Stomach (tissue), 8 donors: ENCODE measurements at regions not wholly inside any gene's neighbourhood (a gene's known extent, or its start where the extent isn't known, plus 50 kb on each side); places are given as distances from the start of the nearest gene placed in this dataset.
A peak's percentile ranks its signal among the peaks of the same experiment; 100 is the strongest.

Source experiments
- DNase-seq, 2 donors: peaks; one replicate each; pipeline versions ENCODE4 v3.0.0 to v3.0.0-alpha.2; 2013 to 2019
- H3K27ac ChIP-seq, 5 donors: fragments of 200-600 bp in 4 of 5; sonication (generic) in 4 of 5; one replicate each; pipeline ENCODE4 v1.5.1; 2013 to 2019; ENCODE audit warnings: mild to moderate bottlenecking in 1 of 5, moderate library complexity in 1 of 5
- H3K27me3 ChIP-seq, 3 donors: fragments of 200-600 bp; sonication (generic); one replicate each; pipeline ENCODE4 v1.5.1; 2017 to 2019; ENCODE audit warnings: mixed run types in 1 of 3
- H3K36me3 ChIP-seq, 4 donors: fragments of 200-600 bp; sonication (generic); 1 replicate in 3 of 4; 2 replicates in 1 of 4; pipeline ENCODE4 v1.5.1; 2016 to 2019
- H3K4me1 ChIP-seq, 4 donors: fragments of 200-600 bp; sonication (generic); one replicate each; pipeline ENCODE4 v1.5.1; 2016 to 2019
- H3K4me3 ChIP-seq, 4 donors: fragments of 200-600 bp; sonication (generic) in 3 of 4; one replicate each; pipeline ENCODE4 v1.5.1; 2016 to 2019; ENCODE audit warnings: mild to moderate bottlenecking in 1 of 4
- H3K9me3 ChIP-seq, 4 donors: fragments of 200-600 bp; sonication (generic); one replicate each; pipeline ENCODE4 v1.5.1; 2016 to 2019
- EP300 ChIP-seq: sonication (generic); formaldehyde crosslinking; IDR thresholded peaks from one replicate; pipeline ENCODE4 v1.6.1; 2017; ENCODE audit warnings: antibody characterized with exemption
- POLR2A ChIP-seq, 4 donors: fragments of 450-650 bp; IDR thresholded peaks; one replicate each; pipeline ENCODE4 v1.6.1; 2016; ENCODE audit warnings: antibody characterized with exemption in 4 of 4, control low read depth in 2 of 4, mild to moderate bottlenecking in 1 of 4, moderate library complexity in 1 of 4
- POLR2AphosphoS5 ChIP-seq, 3 donors: sonication (generic); formaldehyde crosslinking; IDR thresholded peaks; one replicate each; pipeline ENCODE4 v1.6.1; 2016; ENCODE audit warnings: antibody characterized with exemption in 3 of 3
- WGBS, 5 donors: extraction: QIAGEN DNeasy Blood & Tissue Kit in 3 of 5; methylation state at CpG; one replicate each; pipeline versions ENCODE4 v1.1.5 to v1.1.7; 2013 to 2018; 5-methylcytosine and 5-hydroxymethylcytosine counted together
- intact Hi-C: fragments of 100-400 bp; cut with DNase I; formaldehyde crosslinking; loops from one replicate; pipeline ENCODE4 v1.15.1; 2023; ENCODE audit warnings: low total_unique reads
- TF ChIP-seq, protein P1 (sequence below), 7 experiments: fragments of 450-650 bp in 4 of 7; fragments of 200-600 bp in 3 of 7; sonication (generic) in 3 of 7; IDR thresholded peaks; one replicate each; pipeline ENCODE4 v1.5.1; 2016 to 2019; ENCODE audit warnings: antibody characterized with exemption in 7 of 7, control low read depth in 2 of 7, mild to moderate bottlenecking in 1 of 7
- donor health status: healthy with polysubstance abuse.
- donor health status: Bipolar disorder and iron deficiency.
- donor health status: healthy.

DNA sequence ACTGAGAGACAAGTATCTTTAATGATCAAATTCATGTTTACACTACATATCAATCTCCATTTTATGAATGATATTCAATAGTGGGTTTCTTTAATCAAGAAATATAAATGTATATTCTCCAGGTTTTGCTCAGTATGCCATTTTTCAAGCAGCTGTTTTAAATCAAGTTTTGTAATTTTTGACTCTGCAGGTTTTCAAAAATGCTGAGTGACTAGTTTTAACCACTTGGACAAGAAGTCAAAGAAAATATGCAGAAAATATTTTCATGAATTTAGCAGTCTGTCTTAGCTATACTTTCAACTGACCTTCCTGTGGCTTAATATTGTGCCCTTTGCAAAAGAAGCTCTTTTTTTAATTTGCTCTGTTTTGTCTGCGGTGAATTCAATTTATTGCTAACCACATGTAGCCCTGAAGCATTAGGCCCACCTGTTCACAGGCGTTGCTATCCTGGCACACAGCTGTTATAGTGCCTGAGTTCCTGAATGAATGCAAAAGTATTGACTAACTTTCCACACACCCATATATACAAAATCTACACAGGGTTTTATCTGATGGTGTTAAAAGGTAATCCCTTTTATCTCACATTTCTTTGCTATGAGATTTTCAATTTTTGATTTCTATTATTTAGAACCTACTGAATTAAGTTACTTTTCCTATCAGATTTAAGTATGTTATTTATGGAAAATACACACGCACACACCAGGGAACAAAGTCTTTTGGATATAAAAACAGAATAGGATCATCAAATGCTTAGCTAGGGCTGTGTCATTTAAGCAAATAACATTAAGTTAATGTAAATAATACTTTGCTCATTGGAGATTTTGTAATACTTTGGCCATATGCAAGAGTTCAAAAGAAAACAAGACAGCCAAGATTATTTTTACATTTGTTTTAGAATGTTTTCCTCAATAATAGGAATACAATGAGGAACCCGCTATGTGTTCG lies 1166.1 kb upstream of the GBE1 start:
- H3K27ac ChIP-seq = no peak overlapping the region
- intact Hi-C loops = no loop called here
- no peak overlapping the region for H3K4me3 ChIP-seq
- H3K9me3 ChIP-seq = no peaks in the 10 kb centered on the region
- H3K4me1 ChIP-seq = no peaks in the 10 kb centered on the region
- TF ChIP-seq POLR2A (IDR thresholded peaks at IDR 0.05) (no peak), EP300 (no peak)
- H3K27me3 ChIP-seq = no peaks in the 10 kb centered on the region
- WGBS, 5 donors = 54 to 69% (median 61%) methylated on average over 5 of the region's 5 CpGs
- peak in 1 of 2 donors; percentile 5 for DNase-seq
- H3K36me3 ChIP-seq = no peaks in the 10 kb centered on the region

DNA sequence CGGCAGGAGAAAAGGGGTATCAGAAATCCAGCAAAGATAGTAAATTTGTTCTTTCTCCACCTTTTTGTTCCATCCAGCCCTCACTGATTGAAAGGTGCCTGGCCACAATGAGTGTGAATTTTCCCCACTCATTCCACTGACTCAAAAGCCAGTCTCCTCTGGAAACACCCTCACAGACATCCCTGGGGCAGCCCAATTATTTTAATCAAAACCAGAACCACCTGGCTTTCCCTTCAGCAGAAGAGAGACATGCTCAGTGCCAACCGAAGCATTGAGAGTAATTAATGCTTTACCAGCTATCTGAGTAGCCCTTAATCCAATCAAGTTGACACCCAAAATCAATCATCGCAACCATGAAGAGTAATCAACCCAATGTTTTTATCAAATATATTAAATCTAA lies 1129.6 kb upstream of the GBE1 start:
- H3K9me3 ChIP-seq = no peaks in the 10 kb centered on the region
- H3K4me3 ChIP-seq = no peak overlapping the region
- no peaks in the 10 kb centered on the region for H3K36me3 ChIP-seq
- WGBS, 5 donors = 50 to 73% (median 60%) methylated on average over 3 of the region's 3 CpGs
- no peak overlapping the region for H3K27ac ChIP-seq
- no peaks in the 10 kb centered on the region for H3K27me3 ChIP-seq
- H3K4me1 ChIP-seq = no peaks in the 10 kb centered on the region
- TF ChIP-seq, protein P1, sequence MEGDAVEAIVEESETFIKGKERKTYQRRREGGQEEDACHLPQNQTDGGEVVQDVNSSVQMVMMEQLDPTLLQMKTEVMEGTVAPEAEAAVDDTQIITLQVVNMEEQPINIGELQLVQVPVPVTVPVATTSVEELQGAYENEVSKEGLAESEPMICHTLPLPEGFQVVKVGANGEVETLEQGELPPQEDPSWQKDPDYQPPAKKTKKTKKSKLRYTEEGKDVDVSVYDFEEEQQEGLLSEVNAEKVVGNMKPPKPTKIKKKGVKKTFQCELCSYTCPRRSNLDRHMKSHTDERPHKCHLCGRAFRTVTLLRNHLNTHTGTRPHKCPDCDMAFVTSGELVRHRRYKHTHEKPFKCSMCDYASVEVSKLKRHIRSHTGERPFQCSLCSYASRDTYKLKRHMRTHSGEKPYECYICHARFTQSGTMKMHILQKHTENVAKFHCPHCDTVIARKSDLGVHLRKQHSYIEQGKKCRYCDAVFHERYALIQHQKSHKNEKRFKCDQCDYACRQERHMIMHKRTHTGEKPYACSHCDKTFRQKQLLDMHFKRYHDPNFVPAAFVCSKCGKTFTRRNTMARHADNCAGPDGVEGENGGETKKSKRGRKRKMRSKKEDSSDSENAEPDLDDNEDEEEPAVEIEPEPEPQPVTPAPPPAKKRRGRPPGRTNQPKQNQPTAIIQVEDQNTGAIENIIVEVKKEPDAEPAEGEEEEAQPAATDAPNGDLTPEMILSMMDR (IDR thresholded peaks at IDR 0.05) = no peak
- TF ChIP-seq POLR2AphosphoS5 (IDR thresholded peaks at IDR 0.05) = no peak
- TF ChIP-seq POLR2A (IDR thresholded peaks at IDR 0.05) = no peak
- peak in 1 of 2 donors; percentile 38 for DNase-seq
- intact Hi-C loops = no loop called here

DNA sequence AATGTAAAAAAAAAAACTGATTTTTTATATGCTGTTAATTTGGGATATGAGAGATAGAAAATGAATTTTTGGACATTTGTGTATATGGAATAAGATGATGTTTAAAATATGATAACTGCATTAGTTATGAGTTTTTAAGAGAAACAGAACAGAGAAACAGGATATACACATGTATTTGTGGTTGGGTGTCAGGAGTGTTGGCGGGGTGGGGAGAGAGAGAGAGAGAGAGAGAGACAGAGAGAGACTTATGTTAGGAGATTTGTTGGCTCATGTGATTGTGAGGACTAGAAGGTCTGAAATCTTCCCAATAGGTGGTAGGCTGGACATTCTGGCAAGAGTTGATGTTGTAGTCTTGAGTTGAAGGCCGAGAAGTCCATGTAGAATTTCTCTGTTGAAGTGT lies 1121.6 kb upstream of the GBE1 start:
- intact Hi-C loops = no loop called here
- 71 to 89% (median 81%) methylated on average over 2 of the region's 2 CpGs for WGBS, 5 donors

DNA sequence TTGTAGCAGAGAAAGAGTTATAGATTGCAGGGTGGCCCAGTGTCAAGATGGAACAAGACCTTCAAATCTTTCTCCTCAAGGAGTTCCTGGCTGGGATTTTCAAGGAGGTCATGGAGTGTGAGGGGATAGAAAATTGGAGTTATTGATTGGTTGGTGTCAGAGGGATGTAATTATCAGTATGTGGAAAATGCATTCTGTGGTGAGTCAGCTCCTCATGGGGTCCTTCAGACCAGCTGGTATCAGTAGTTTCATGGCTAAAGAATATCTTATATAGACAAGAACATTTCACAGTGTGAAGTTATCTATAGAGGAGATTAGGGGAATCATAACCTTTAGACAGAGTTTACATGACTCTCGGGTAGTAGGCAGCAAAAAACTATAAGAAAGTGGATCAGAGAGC lies 1114.0 kb upstream of the GBE1 start:
- Histone ChIP-seq H3K9me3 (peaks cover 0 to 5% (median 0%) of the 10 kb centered on the region in 4 donors), H3K4me3 (no peak overlapping the region), H3K4me1 (no peaks in the 10 kb centered on the region), H3K36me3 (no peaks in the 10 kb centered on the region), H3K27me3 (no peaks in the 10 kb centered on the region), H3K27ac (no peak overlapping the region)
- no peak for TF ChIP-seq POLR2A (IDR thresholded peaks at IDR 0.05)
- no peak for TF ChIP-seq POLR2AphosphoS5 (IDR thresholded peaks at IDR 0.05)
- TF ChIP-seq, protein P1 (IDR thresholded peaks at IDR 0.05) = no peak
- TF ChIP-seq EP300 = no peak
- 11 to 38% (median 20%) methylated on average over 1 of the region's 1 CpG for WGBS, 5 donors
- intact Hi-C loops = no loop called here
- no peak for DNase-seq

More for the DNA sequence above, 1121.6 kb upstream of the GBE1 start:
- no peak for DNase-seq
- Histone ChIP-seq H3K27me3 (no peaks in the 10 kb centered on the region), H3K9me3 (no peaks in the 10 kb centered on the region), H3K4me3 (no peak overlapping the region), H3K4me1 (no peaks in the 10 kb centered on the region), H3K36me3 (no peaks in the 10 kb centered on the region), H3K27ac (no peak overlapping the region)
- TF ChIP-seq, protein P1 (IDR thresholded peaks at IDR 0.05) = no peak
- TF ChIP-seq POLR2AphosphoS5 (IDR thresholded peaks at IDR 0.05) = no peak

DNA sequence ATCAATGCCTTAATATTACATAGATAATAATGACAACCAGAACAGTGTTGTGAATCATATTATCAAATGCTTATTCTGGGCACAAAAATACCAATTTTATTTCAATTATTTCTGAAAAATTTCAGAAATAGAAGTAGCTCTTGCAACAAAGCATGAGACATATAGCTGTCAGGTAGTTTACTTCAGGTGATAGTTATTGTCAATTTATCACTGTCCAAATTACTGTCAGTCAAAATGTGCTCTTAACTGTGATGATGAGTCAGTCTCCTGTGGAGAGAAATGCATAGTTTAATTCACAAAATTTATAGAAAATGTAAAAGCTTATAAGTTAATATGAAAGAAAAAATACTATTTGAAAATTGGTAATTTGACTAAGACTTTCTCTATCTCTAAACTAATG lies 1078.4 kb upstream of the GBE1 start:
- H3K9me3 ChIP-seq = peaks cover 0 to 10% (median 7%) of the 10 kb centered on the region in 4 donors
- H3K27ac ChIP-seq = no peak overlapping the region
- H3K4me3 ChIP-seq = no peak overlapping the region
- no peaks in the 10 kb centered on the region for H3K27me3 ChIP-seq
- no peak for TF ChIP-seq POLR2A (IDR thresholded peaks at IDR 0.05)
- TF ChIP-seq EP300 = no peak
- TF ChIP-seq, protein P1 (IDR thresholded peaks at IDR 0.05) = no peak
- no peak for TF ChIP-seq POLR2AphosphoS5 (IDR thresholded peaks at IDR 0.05)
- H3K36me3 ChIP-seq = no peaks in the 10 kb centered on the region
- no peaks in the 10 kb centered on the region for H3K4me1 ChIP-seq
- intact Hi-C loops = no loop called here
- no peak for DNase-seq
